MM.1S (cell line): ENCODE measurements at regions not wholly inside any gene's neighbourhood (a gene's known extent, or its start where the extent isn't known, plus 50 kb on each side); places are given as distances from the start of the nearest gene placed in this dataset.

Experiments used
- EZH2 ChIP-seq: fragments of 300-600 bp; sonication (generic); optimal IDR thresholded peaks from 2 replicates; pipeline ENCODE3; 2017; ENCODE audit warnings: low read depth, mild to moderate bottlenecking, antibody characterized with exemption, low read length, mixed read lengths
- TF ChIP-seq, protein P1 (sequence below): fragments of 300-600 bp; sonication (generic); IDR thresholded peaks from 2 replicates; pipeline ENCODE4 v1.5.1; 2016; ENCODE audit warnings: antibody characterized with exemption, low read length, mixed read lengths

DNA sequence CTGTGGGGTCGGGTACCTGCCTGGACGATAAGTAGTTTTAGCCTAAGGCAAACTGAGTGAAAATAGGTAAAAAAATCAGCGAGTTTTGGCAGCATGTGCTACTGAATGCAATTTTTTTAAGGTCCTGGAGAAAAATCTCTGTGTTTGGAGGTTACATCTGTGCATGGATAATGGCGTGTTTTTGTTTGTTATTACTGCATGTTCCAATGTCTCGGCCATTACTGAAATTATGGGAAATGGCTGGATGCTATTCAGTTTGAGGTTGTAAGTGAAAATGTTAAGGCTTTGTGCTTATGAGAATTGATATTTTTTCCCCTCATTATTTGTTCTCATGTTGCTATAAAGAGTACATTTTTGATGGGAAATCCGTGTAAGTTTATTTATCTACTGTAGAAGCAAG is 441.7 kb downstream of the PRDM2 start:
- no peak for TF ChIP-seq EZH2
- TF ChIP-seq, protein P1, sequence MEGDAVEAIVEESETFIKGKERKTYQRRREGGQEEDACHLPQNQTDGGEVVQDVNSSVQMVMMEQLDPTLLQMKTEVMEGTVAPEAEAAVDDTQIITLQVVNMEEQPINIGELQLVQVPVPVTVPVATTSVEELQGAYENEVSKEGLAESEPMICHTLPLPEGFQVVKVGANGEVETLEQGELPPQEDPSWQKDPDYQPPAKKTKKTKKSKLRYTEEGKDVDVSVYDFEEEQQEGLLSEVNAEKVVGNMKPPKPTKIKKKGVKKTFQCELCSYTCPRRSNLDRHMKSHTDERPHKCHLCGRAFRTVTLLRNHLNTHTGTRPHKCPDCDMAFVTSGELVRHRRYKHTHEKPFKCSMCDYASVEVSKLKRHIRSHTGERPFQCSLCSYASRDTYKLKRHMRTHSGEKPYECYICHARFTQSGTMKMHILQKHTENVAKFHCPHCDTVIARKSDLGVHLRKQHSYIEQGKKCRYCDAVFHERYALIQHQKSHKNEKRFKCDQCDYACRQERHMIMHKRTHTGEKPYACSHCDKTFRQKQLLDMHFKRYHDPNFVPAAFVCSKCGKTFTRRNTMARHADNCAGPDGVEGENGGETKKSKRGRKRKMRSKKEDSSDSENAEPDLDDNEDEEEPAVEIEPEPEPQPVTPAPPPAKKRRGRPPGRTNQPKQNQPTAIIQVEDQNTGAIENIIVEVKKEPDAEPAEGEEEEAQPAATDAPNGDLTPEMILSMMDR = no peak
